Gastroesophageal sphincter (tissue), 3 donors: ENCODE measurements at regions not wholly inside any gene's neighbourhood (a gene's known extent, or its start where the extent isn't known, plus 50 kb on each side); places are given as distances from the start of the nearest gene placed in this dataset.

Experiments used
- POLR2A ChIP-seq, 2 donors: fragments of 450-650 bp; IDR thresholded peaks; one replicate each; pipeline ENCODE4 v1.6.1; 2017; ENCODE audit warnings: antibody characterized with exemption in 2 of 2, mild to moderate bottlenecking in 2 of 2, moderate library complexity in 1 of 2
- TF ChIP-seq, protein P1 (sequence below), 4 experiments: fragments of 200-600 bp in 2 of 4; fragments of 450-650 bp in 2 of 4; sonication (generic) in 1 of 4; IDR thresholded peaks; one replicate each; pipeline ENCODE4 v1.5.1; 2017 to 2019; ENCODE audit warnings: antibody characterized with exemption in 4 of 4, mild to moderate bottlenecking in 2 of 4, moderate library complexity in 2 of 4

DNA sequence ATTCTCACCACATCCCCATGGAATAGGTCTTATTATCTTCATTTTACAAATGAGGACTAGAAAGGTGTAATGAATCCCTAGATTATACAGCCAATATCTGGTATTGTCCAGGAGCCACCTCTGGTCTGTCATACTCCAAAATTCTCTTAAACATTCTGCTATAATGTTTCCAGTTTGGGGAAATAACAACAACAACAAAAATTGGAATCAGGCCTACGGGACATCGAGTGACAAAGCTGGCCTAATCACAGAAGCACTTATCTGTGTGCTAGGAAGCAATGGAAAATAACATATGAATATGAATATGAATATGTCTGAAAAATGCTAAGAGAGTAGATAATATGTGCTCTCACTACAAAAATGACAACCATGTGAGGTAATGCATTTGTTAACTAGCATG, 264.1 kb downstream of the GASK1B start:
- TF ChIP-seq, protein P1, sequence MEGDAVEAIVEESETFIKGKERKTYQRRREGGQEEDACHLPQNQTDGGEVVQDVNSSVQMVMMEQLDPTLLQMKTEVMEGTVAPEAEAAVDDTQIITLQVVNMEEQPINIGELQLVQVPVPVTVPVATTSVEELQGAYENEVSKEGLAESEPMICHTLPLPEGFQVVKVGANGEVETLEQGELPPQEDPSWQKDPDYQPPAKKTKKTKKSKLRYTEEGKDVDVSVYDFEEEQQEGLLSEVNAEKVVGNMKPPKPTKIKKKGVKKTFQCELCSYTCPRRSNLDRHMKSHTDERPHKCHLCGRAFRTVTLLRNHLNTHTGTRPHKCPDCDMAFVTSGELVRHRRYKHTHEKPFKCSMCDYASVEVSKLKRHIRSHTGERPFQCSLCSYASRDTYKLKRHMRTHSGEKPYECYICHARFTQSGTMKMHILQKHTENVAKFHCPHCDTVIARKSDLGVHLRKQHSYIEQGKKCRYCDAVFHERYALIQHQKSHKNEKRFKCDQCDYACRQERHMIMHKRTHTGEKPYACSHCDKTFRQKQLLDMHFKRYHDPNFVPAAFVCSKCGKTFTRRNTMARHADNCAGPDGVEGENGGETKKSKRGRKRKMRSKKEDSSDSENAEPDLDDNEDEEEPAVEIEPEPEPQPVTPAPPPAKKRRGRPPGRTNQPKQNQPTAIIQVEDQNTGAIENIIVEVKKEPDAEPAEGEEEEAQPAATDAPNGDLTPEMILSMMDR (IDR thresholded peaks at IDR 0.05), result no peak
- TF ChIP-seq POLR2A (IDR thresholded peaks at IDR 0.05), result no peak
